SK-N-MC (cell line): ENCODE measurements at regions not wholly inside any gene's neighbourhood (a gene's known extent, or its start where the extent isn't known, plus 50 kb on each side); places are given as distances from the start of the nearest gene placed in this dataset.

Source experiments
- EZH2 ChIP-seq: fragments of 200-600 bp; sonication (generic); IDR thresholded peaks from one replicate; pipeline ENCODE4 v1.6.1; 2017; ENCODE audit warnings: antibody characterized with exemption
- FOXP2 ChIP-seq: optimal IDR thresholded peaks from 2 replicates; pipeline ENCODE3; 2011; ENCODE audit warnings: mild to moderate bottlenecking, moderate library complexity; ENCODE audit not compliant: insufficient read depth; ENCODE audit errors: extremely low read length, control extremely low read depth
- POLR2AphosphoS5 ChIP-seq: IDR thresholded peaks from 2 replicates; pipeline ENCODE4 v1.6.1; 2012; ENCODE audit warnings: mild to moderate bottlenecking, low read depth, low read length, borderline replicate concordance

DNA sequence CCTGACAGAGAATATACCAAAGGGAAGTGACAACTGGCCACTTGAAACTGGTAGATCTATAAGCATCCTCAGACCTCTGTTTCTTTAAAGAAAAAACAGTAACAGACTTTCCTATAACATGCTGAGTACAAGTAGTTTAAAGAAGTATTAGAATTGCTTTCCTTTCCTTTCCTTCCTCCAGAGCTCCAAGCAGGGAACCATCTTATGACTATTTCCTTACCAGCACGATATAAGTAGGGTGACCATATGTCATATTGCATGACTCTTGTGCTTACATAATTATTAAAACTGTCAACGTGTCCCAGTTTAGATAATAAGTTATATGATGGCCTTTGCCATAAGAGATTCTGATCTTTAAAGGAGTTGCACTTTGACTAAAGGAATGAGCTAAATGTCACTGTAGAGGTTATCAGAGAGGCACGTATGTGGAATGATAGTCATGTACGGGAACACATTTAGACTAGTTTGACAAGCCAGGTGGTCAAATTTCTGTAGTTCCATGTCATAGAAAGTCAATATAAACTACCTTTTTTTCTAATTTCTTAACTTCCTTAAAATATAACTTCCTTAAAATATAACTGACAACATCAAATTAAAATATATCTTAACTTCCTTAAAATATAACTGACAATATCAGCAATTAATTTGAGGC, 212.7 kb upstream of the CD180 start:
- TF ChIP-seq EZH2 (no peak), POLR2AphosphoS5 (no peak), FOXP2 (no peak)
